ENCODE measurements at regions not wholly inside any gene's neighbourhood (a gene's known extent, or its start where the extent isn't known, plus 50 kb on each side); places are given as distances from the start of the nearest gene placed in this dataset.

- POLR2A ChIA-PET (ENCODE audit: unreplicated experiment) = no interaction called here
- Histone ChIP-seq H3K9me2 (replicated peaks; ENCODE audit: low read length) (no peaks in the 10 kb centered on the region), H3K27me3 (ENCODE audit: low read length) (peaks cover 4% of the 10 kb centered on the region; the same call in 1 of the 2 replicates), H3K4me2 (ENCODE audit: low read length) (no peak overlapping the region), H3K36me3 (ENCODE audit: low read depth, low read length) (no peaks in the 10 kb centered on the region), H3K4me1 (ENCODE audit: insufficient read depth, low read length) (no peaks in the 10 kb centered on the region), H3K9me3 (ENCODE audit: low read length) (no peaks in the 10 kb centered on the region), H3K9ac (ENCODE audit: low read length) (no peak overlapping the region), H4K20me1 (ENCODE audit: low read length) (no peaks in the 10 kb centered on the region), H2AFZ (ENCODE audit: low read length) (no peak overlapping the region), H3K79me2 (ENCODE audit: low read length) (no peaks in the 10 kb centered on the region), H3K4me3 (ENCODE audit: low read length) (no peak overlapping the region), H3F3A (ENCODE audit: low read length, unreplicated experiment) (no peaks in the 10 kb centered on the region), H3K27ac (ENCODE audit: low read length) (no peak overlapping the region)
- ATAC-seq (no peak), DNase-seq (no peak)
- CTCF ChIA-PET = no interaction called here
- intact Hi-C loops (cut with micrococcal nuclease) = no loop called here
- TF ChIP-seq EZH2 (IDR thresholded peaks at IDR 0.05; ENCODE audit: low read length, unreplicated experiment) (no peak), EZH2phosphoT487 (IDR thresholded peaks at IDR 0.05; ENCODE audit: borderline replicate concordance, low read length) (no peak)
- TF ChIP-seq, protein P1, sequence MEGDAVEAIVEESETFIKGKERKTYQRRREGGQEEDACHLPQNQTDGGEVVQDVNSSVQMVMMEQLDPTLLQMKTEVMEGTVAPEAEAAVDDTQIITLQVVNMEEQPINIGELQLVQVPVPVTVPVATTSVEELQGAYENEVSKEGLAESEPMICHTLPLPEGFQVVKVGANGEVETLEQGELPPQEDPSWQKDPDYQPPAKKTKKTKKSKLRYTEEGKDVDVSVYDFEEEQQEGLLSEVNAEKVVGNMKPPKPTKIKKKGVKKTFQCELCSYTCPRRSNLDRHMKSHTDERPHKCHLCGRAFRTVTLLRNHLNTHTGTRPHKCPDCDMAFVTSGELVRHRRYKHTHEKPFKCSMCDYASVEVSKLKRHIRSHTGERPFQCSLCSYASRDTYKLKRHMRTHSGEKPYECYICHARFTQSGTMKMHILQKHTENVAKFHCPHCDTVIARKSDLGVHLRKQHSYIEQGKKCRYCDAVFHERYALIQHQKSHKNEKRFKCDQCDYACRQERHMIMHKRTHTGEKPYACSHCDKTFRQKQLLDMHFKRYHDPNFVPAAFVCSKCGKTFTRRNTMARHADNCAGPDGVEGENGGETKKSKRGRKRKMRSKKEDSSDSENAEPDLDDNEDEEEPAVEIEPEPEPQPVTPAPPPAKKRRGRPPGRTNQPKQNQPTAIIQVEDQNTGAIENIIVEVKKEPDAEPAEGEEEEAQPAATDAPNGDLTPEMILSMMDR (conservative IDR thresholded peaks at IDR 0.05; ENCODE audit: low read depth, low read length) = no peak
- no TSS peak for BruUV-seq (replicated peaks)
These were observed 67.3 kb upstream of the TSHZ2 start for GRCh38 chr20:52904837-52905236.

GRCh38 chr20:52899041-52899608 is 73.0 kb upstream of the TSHZ2 start:
- H3K9ac ChIP-seq (ENCODE audit: low read length) = no peak overlapping the region
- no peaks in the 10 kb centered on the region for H3K9me2 ChIP-seq (replicated peaks; ENCODE audit: low read length)
- H3K79me2 ChIP-seq (ENCODE audit: low read length) = no peaks in the 10 kb centered on the region
- ATAC-seq (no peak), DNase-seq (no peak)
- H4K20me1 ChIP-seq (ENCODE audit: low read length) = no peaks in the 10 kb centered on the region
- H3F3A ChIP-seq (ENCODE audit: low read length, unreplicated experiment) = no peaks in the 10 kb centered on the region
- H3K27me3 ChIP-seq (ENCODE audit: low read length) = 0 out of 2 replicates have a peak, but pooled peaks cover 12% of the 10 kb centered on the region
- no TSS peak for BruUV-seq (replicated peaks)
- intact Hi-C loops (cut with micrococcal nuclease) = no loop called here
- H2AFZ ChIP-seq (ENCODE audit: low read length) = no peak overlapping the region
- H3K4me3 ChIP-seq (ENCODE audit: low read length) = no peak overlapping the region
- H3K27ac ChIP-seq (ENCODE audit: low read length) = no peak overlapping the region
- CTCF ChIA-PET = no interaction called here
- no peaks in the 10 kb centered on the region for H3K4me1 ChIP-seq (ENCODE audit: insufficient read depth, low read length)
- no peaks in the 10 kb centered on the region for H3K36me3 ChIP-seq (ENCODE audit: low read depth, low read length)
- H3K4me2 ChIP-seq (ENCODE audit: low read length) = no peak overlapping the region
- no peak for TF ChIP-seq EZH2 (IDR thresholded peaks at IDR 0.05; ENCODE audit: low read length, unreplicated experiment)
- no peak for TF ChIP-seq EZH2phosphoT487 (IDR thresholded peaks at IDR 0.05; ENCODE audit: borderline replicate concordance, low read length)
- TF ChIP-seq, protein P1 (conservative IDR thresholded peaks at IDR 0.05; ENCODE audit: low read depth, low read length) = no peak
- H3K9me3 ChIP-seq (ENCODE audit: low read length) = peaks cover 4% of the 10 kb centered on the region
- POLR2A ChIA-PET (ENCODE audit: unreplicated experiment) = interaction anchor here (0.5 kb wide), 1 partner anchor 401 kb away, joined by 7 read pairs; no protein-coding TSS in a partner anchor

- Histone ChIP-seq H3K4me2 (ENCODE audit: low read length) (no peak overlapping the region), H3K27ac (ENCODE audit: low read length) (no peak overlapping the region), H2AFZ (ENCODE audit: low read length) (no peak overlapping the region), H4K20me1 (ENCODE audit: low read length) (no peaks in the 10 kb centered on the region), H3K36me3 (ENCODE audit: low read depth, low read length) (no peaks in the 10 kb centered on the region), H3K4me1 (ENCODE audit: insufficient read depth, low read length) (no peaks in the 10 kb centered on the region), H3K4me3 (ENCODE audit: low read length) (no peak overlapping the region), H3K9me2 (replicated peaks; ENCODE audit: low read length) (no peaks in the 10 kb centered on the region), H3K9me3 (ENCODE audit: low read length) (peaks cover 4% of the 10 kb centered on the region), H3F3A (ENCODE audit: low read length, unreplicated experiment) (no peaks in the 10 kb centered on the region), H3K9ac (ENCODE audit: low read length) (no peak overlapping the region), H3K27me3 (ENCODE audit: low read length) (0 out of 2 replicates have a peak, but pooled peaks cover 12% of the 10 kb centered on the region), H3K79me2 (ENCODE audit: low read length) (no peaks in the 10 kb centered on the region)
- ChIA-PET POLR2A (ENCODE audit: unreplicated experiment) (no interaction called here), CTCF (no interaction called here)
- BruUV-seq (replicated peaks) = no TSS peak
- ATAC-seq = no peak
- TF ChIP-seq EZH2phosphoT487 (IDR thresholded peaks at IDR 0.05; ENCODE audit: borderline replicate concordance, low read length) (no peak), EZH2 (IDR thresholded peaks at IDR 0.05; ENCODE audit: low read length, unreplicated experiment) (no peak)
- TF ChIP-seq, protein P1 (conservative IDR thresholded peaks at IDR 0.05; ENCODE audit: low read depth, low read length) = no peak
- intact Hi-C loops (cut with micrococcal nuclease) = no loop called here
- no peak for DNase-seq
These were observed 75.8 kb upstream of the TSHZ2 start for GRCh38 chr20:52896348-52896747.
